ENCODE measurements at regions not wholly inside any gene's neighbourhood (a gene's known extent, or its start where the extent isn't known, plus 50 kb on each side); places are given as distances from the start of the nearest gene placed in this dataset.
"Not testable (repeated sequence)": the region's sequence is repeated elsewhere in the genome, so short reads cannot be mapped to it uniquely, and the experiment has no call there.

- ChIA-PET CTCF (no interaction called here), POLR2A (no interaction called here)
- Mint-ChIP-seq H3K36me3 (no peaks in the 10 kb centered on the region), H3K9me3 (peaks cover 22% of the 10 kb centered on the region), H3K4me1 (ENCODE audit: low read depth) (no peaks in the 10 kb centered on the region), H3K27ac (no peak overlapping the region), H3K4me3 (no peak overlapping the region), H3K27me3 (no peaks in the 10 kb centered on the region)
- DNase-seq, result no peak
- intact Hi-C loops (cut with micrococcal nuclease), result no loop called here
These were observed 610.9 kb downstream of the CHSY3 start for GRCh38 chr5:130514984-130515690.

GRCh38 chr5:130502702-130503101 lies 598.4 kb downstream of the CHSY3 start:
- Mint-ChIP-seq H3K27ac (no peak overlapping the region), H3K9me3 (no peaks in the 10 kb centered on the region), H3K36me3 (no peaks in the 10 kb centered on the region), H3K4me1 (ENCODE audit: low read depth) (no peaks in the 10 kb centered on the region), H3K27me3 (no peaks in the 10 kb centered on the region), H3K4me3 (no peak overlapping the region)
- intact Hi-C loops (cut with micrococcal nuclease), result no loop called here
- no peak for DNase-seq
- ChIA-PET POLR2A (no interaction called here), CTCF (no interaction called here)

GRCh38 chr5:130501151-130501865 lies 597.0 kb downstream of the CHSY3 start:
- no peak overlapping the region for H3K27ac Mint-ChIP-seq
- POLR2A ChIA-PET, result no interaction called here

GRCh38 chr5:130500495-130500894 lies 596.2 kb downstream of the CHSY3 start:
- H3K27me3 Mint-ChIP-seq; H3K4me1 Mint-ChIP-seq (ENCODE audit: low read depth); H3K27ac Mint-ChIP-seq; H3K36me3 Mint-ChIP-seq; H3K9me3 Mint-ChIP-seq; DNase-seq; CTCF ChIA-PET; H3K4me3 Mint-ChIP-seq; intact Hi-C loops (cut with micrococcal nuclease); POLR2A ChIA-PET: not testable (repeated sequence)

More at GRCh38 chr5:130501151-130501865, 597.0 kb downstream of the CHSY3 start:
- Mint-ChIP-seq H3K4me1 (ENCODE audit: low read depth) (no peaks in the 10 kb centered on the region), H3K36me3 (no peaks in the 10 kb centered on the region), H3K4me3 (no peak overlapping the region), H3K27me3 (no peaks in the 10 kb centered on the region), H3K9me3 (no peaks in the 10 kb centered on the region)
- DNase-seq, result no peak
- CTCF ChIA-PET, result no interaction called here
- intact Hi-C loops (cut with micrococcal nuclease), result no loop called here

DNA sequence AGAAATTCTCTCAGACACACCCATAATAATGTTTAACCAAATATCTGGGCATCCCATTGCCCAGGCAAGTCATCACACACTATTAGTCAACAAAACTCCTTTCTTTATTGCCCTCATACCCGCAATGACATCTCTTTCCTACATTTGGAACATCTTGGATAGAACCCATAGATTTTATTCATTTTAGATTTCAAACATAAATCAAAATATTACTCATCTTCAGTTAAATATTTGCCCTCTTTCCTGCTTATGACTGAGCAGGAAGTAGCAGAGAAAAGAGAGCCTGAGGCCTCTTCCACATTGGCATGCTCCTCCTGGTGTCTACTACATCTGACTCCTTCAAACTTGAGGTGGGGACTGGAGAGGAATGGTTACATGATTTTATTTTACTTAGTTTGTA lies 592.0 kb downstream of the CHSY3 start:
- Mint-ChIP-seq H3K27ac (no peak overlapping the region), H3K4me3 (no peak overlapping the region), H3K9me3 (no peaks in the 10 kb centered on the region), H3K36me3 (no peaks in the 10 kb centered on the region), H3K27me3 (no peaks in the 10 kb centered on the region), H3K4me1 (ENCODE audit: low read depth) (no peaks in the 10 kb centered on the region)
- ChIA-PET CTCF (no interaction called here), POLR2A (no interaction called here)
- intact Hi-C loops (cut with micrococcal nuclease), result no loop called here
- no peak for DNase-seq

DNA sequence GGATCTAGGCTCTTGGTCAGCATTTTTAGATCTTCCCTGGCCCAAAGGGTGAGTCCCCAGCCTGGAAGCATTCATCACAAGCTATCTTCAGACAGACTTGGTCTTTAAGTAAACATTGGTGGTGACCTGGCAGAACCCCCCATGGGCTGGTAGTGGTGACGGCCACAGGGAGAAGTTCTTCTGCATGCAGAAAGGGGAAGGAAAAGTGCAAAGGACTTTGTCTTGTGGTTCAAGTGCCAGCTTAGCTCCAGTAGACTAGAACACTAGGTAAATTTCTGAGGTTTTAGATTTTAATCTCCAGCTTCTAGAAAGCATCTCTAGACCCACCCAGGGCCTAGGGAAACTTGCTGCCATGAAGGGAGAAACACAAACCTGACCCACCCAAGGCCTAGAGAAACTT lies 584.0 kb downstream of the CHSY3 start:
- DNase-seq, result no peak
- intact Hi-C loops (cut with micrococcal nuclease), result no loop called here
- Mint-ChIP-seq H3K9me3 (no peaks in the 10 kb centered on the region), H3K36me3 (no peaks in the 10 kb centered on the region), H3K27me3 (no peaks in the 10 kb centered on the region), H3K4me1 (ENCODE audit: low read depth) (no peaks in the 10 kb centered on the region), H3K27ac (no peak overlapping the region), H3K4me3 (no peak overlapping the region)
- ChIA-PET CTCF (no interaction called here), POLR2A (no interaction called here)

DNA sequence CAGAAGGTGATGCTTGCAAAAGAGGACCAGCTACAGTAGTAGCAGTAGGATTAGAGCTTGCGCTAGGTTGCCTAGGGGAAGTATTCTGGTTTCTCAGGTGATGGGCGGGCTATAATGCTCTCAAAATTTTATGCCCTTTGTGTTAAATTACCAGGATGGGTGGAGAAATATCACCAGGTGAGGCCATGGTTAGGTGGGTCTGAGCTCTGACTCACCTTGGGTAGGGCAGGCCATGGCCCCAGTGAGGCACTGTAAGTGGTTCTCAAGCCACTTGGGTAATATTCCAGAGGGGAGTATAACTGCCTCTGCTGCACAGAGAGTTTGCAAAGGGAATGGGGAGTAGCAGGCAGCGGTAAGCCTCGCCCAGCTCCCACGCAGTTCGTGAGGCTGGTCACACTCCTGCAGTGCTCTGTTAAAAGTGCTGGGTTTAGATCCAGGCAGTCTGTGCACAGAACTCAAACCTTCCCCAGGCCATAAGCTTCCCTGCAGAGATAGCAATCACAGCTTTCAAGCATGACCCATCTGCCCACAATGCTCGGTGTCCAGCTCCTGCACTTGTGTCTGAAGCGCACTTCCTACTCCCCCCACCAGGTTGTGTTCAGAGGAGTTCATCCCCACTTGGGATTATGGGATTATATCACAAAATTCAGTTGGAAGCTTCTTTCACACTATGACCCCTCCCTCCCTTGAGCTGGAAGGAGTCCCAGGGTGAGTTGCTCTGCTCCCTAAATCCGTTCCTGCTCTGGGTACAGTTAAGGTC lies 575.0 kb downstream of the CHSY3 start:
- POLR2A ChIA-PET, result no interaction called here
- no peaks in the 10 kb centered on the region for H3K4me1 Mint-ChIP-seq (ENCODE audit: low read depth)
- H3K27me3 Mint-ChIP-seq, result no peaks in the 10 kb centered on the region
- H3K36me3 Mint-ChIP-seq, result no peaks in the 10 kb centered on the region
- intact Hi-C loops (cut with micrococcal nuclease), result no loop called here
- CTCF ChIA-PET, result no interaction called here
- peaks cover 22% of the 10 kb centered on the region for H3K9me3 Mint-ChIP-seq
- no peak for DNase-seq
- no peak overlapping the region for H3K27ac Mint-ChIP-seq
- no peak overlapping the region for H3K4me3 Mint-ChIP-seq

DNA sequence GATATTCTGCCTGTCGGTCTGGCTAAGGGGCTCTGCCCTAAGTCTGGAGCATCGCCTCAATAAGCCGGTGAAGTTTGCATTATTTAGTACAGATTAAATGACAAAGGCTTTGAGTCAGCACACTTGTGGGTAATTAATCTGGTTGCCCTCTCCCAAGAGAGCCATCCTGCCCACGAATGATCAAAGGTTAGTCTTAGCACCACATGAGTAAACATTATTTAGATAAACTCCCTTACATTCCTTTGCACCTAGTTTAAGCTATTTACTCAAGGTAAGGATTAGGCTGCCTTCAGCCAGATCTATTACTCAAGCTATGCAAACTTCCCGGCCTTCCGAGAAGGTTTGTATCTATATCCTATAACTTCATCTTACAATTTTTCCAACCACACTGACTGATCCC lies 572.1 kb downstream of the CHSY3 start:
- Mint-ChIP-seq H3K4me1 (ENCODE audit: low read depth) (no peaks in the 10 kb centered on the region), H3K27me3 (no peaks in the 10 kb centered on the region), H3K36me3 (no peaks in the 10 kb centered on the region), H3K4me3 (no peak overlapping the region), H3K27ac (no peak overlapping the region), H3K9me3 (peaks cover 26% of the 10 kb centered on the region)
- ChIA-PET CTCF (no interaction called here), POLR2A (no interaction called here)
- no peak for DNase-seq
- intact Hi-C loops (cut with micrococcal nuclease), result no loop called here

DNA sequence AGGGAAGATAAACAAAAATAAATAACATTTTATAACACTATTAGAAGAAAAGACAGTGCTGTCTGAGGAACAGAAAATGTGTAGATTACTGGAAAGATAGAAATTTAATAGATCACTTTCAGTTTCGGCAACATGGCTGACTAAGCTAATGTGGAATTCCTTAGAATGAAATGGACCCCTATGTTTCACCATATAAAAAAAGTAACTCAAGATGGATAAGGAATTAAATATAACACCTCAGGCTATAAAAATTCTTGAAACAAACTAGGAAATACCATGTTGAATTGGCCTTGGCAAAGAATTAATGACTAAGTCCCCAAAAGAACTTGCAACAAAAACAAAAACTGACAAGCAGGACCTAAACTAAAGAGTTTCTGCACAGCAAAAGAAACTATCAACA lies 558.3 kb downstream of the CHSY3 start:
- DNase-seq, result no peak
- Mint-ChIP-seq H3K4me1 (ENCODE audit: low read depth) (no peaks in the 10 kb centered on the region), H3K27me3 (peaks cover 1% of the 10 kb centered on the region), H3K36me3 (no peaks in the 10 kb centered on the region), H3K9me3 (peaks cover 8% of the 10 kb centered on the region), H3K27ac (no peak overlapping the region), H3K4me3 (no peak overlapping the region)
- ChIA-PET POLR2A (no interaction called here), CTCF (no interaction called here)
- intact Hi-C loops (cut with micrococcal nuclease), result no loop called here

DNA sequence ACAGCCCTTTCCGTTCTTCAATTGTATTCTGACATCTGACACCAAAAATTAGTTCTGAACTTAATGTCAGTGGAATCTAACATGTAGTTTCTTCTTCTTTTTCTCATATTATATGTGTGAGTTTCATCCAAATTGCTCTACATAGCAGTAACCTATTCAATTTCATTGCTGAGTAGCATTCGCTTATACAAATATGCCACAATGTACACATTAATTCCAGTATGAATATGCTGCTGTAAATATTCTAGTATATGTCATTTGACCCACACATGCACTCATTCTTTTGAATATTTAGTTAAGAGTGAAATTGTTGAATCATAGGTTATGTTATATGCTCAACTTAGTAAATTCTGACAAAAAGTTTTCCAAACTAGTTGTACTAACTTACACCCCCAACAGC lies 550.9 kb downstream of the CHSY3 start:
- Mint-ChIP-seq H3K4me1 (ENCODE audit: low read depth) (no peaks in the 10 kb centered on the region), H3K9me3 (peaks cover 19% of the 10 kb centered on the region), H3K27ac (no peak overlapping the region), H3K27me3 (peaks cover 1% of the 10 kb centered on the region), H3K36me3 (no peaks in the 10 kb centered on the region), H3K4me3 (no peak overlapping the region)
- ChIA-PET POLR2A (no interaction called here), CTCF (no interaction called here)
- intact Hi-C loops (cut with micrococcal nuclease), result no loop called here
- DNase-seq, result no peak

- ChIA-PET CTCF (no interaction called here), POLR2A (no interaction called here)
- H3K4me3 Mint-ChIP-seq, result no peak overlapping the region
- no peaks in the 10 kb centered on the region for H3K36me3 Mint-ChIP-seq
- no peak overlapping the region for H3K27ac Mint-ChIP-seq
- peaks cover 12% of the 10 kb centered on the region for H3K9me3 Mint-ChIP-seq
- no peaks in the 10 kb centered on the region for H3K4me1 Mint-ChIP-seq (ENCODE audit: low read depth)
- no peaks in the 10 kb centered on the region for H3K27me3 Mint-ChIP-seq
- DNase-seq, result no peak
- intact Hi-C loops (cut with micrococcal nuclease), result no loop called here
These were observed 548.5 kb downstream of the CHSY3 start for GRCh38 chr5:130452744-130453143.

- Mint-ChIP-seq H3K27ac (no peak overlapping the region), H3K36me3 (no peaks in the 10 kb centered on the region), H3K4me3 (no peak overlapping the region), H3K9me3 (peaks cover 21% of the 10 kb centered on the region), H3K4me1 (ENCODE audit: low read depth) (no peaks in the 10 kb centered on the region), H3K27me3 (no peaks in the 10 kb centered on the region)
- POLR2A ChIA-PET, result no interaction called here
- DNase-seq, result no peak
- intact Hi-C loops (cut with micrococcal nuclease), result no loop called here
- CTCF ChIA-PET, result no interaction called here
These were observed 532.2 kb downstream of the CHSY3 start for GRCh38 chr5:130436430-130436829.

Data from activated CD4-positive, alpha-beta memory T cell treated with anti-CD3 and anti-CD28 coated beads for 36 hours (primary cell).